GM23338 (cell line): ENCODE measurements at regions not wholly inside any gene's neighbourhood (a gene's known extent, or its start where the extent isn't known, plus 50 kb on each side); places are given as distances from the start of the nearest gene placed in this dataset.

Experiments used
- ATAC-seq: fragments of 200-7000 bp; cut with Tn5 transposase; 3 replicates; pipeline ENCODE4 v1.9.1; 2020
- DNase-seq: peaks from one replicate; pipeline ENCODE4 v3.0.0-alpha.2; 2015; ENCODE audit warnings: low spot score
- H2AFZ ChIP-seq: fragments of 200-600 bp; sonication (generic); 2 replicates; pipeline ENCODE4 v1.8.0; 2016; ENCODE audit warnings: antibody characterized with exemption, mild to moderate bottlenecking, moderate library complexity
- H3F3A ChIP-seq: fragments of 200-600 bp; sonication (generic); replicated peaks from 2 replicates; pipeline ENCODE4 v1.8.0; 2017; ENCODE audit warnings: antibody characterized with exemption, mixed run types, low read depth
- H3K27ac ChIP-seq: fragments of 200-600 bp; sonication (generic); 2 replicates; pipeline ENCODE4 v1.6.1; 2016; ENCODE audit warnings: low read depth
- H3K27me3 ChIP-seq: fragments of 200-600 bp; sonication (generic); 2 replicates; pipeline ENCODE4 v1.8.0; 2016; ENCODE audit warnings: mild to moderate bottlenecking, mixed run types, moderate library complexity; ENCODE audit not compliant: insufficient read depth
- H3K36me3 ChIP-seq: fragments of 200-600 bp; sonication (generic); 2 replicates; pipeline ENCODE4 v1.8.0; 2016; ENCODE audit warnings: mild to moderate bottlenecking; ENCODE audit not compliant: insufficient read depth
- H3K4me1 ChIP-seq: fragments of 200-600 bp; sonication (generic); 2 replicates; pipeline ENCODE4 v1.8.0; 2016; ENCODE audit warnings: mild to moderate bottlenecking, moderate library complexity; ENCODE audit not compliant: insufficient read depth
- H3K4me2 ChIP-seq: fragments of 200-600 bp; sonication (generic); 2 replicates; pipeline ENCODE4 v1.7.1; 2017; ENCODE audit warnings: mixed run types
- H3K4me3 ChIP-seq: fragments of 200-600 bp; sonication (generic); 2 replicates; pipeline ENCODE4 v1.6.1; 2016; ENCODE audit warnings: mixed run types
- H3K79me2 ChIP-seq: fragments of 200-600 bp; sonication (generic); replicated peaks from 2 replicates; pipeline ENCODE4 v1.8.0; 2017; ENCODE audit warnings: mild to moderate bottlenecking; ENCODE audit not compliant: insufficient read depth
- H3K9me2 ChIP-seq: fragments of 200-600 bp; sonication (generic); 2 replicates; pipeline ENCODE4 v1.8.0; 2017; ENCODE audit not compliant: insufficient read depth
- H4K20me1 ChIP-seq: fragments of 200-600 bp; sonication (generic); replicated peaks from 2 replicates; pipeline ENCODE4 v1.8.0; 2017; ENCODE audit warnings: mild to moderate bottlenecking; ENCODE audit not compliant: insufficient read depth
- H3K27ac Mint-ChIP-seq: 2 replicates; pipeline ENCODE4 v1.8.0; 2020; ENCODE audit warnings: inconsistent platforms, mild to moderate bottlenecking, moderate library complexity, mixed read lengths
- H3K27me3 Mint-ChIP-seq: 3 replicates; pipeline ENCODE4 v1.8.0; 2022; ENCODE audit warnings: low read depth, mild to moderate bottlenecking, moderate library complexity, mixed read lengths, inconsistent platforms; ENCODE audit not compliant: insufficient read depth, poor library complexity
- H3K36me3 Mint-ChIP-seq: 3 replicates; pipeline ENCODE4 v1.8.0; 2021; ENCODE audit warnings: low read depth, mild to moderate bottlenecking, inconsistent platforms, moderate library complexity, mixed read lengths
- H3K4me1 Mint-ChIP-seq: 3 replicates; pipeline ENCODE4 v1.8.0; 2020; ENCODE audit warnings: mild to moderate bottlenecking, inconsistent platforms, mixed read lengths
- H3K4me3 Mint-ChIP-seq: 3 replicates; pipeline ENCODE4 v1.8.0; 2021; ENCODE audit warnings: moderate library complexity, mild to moderate bottlenecking, inconsistent platforms, mixed read lengths
- H3K9me3 Mint-ChIP-seq: 3 replicates; pipeline ENCODE4 v1.8.0; 2020; ENCODE audit warnings: moderate library complexity, mild to moderate bottlenecking, inconsistent platforms, mixed read lengths
- CREB1 ChIP-seq: fragments of 250-450 bp; sonication (Bioruptor Pico); IDR thresholded peaks from 2 replicates; pipeline ENCODE4 v1.5.0; 2020; ENCODE audit warnings: low read depth, mild to moderate bottlenecking, moderate library complexity
- CTCF ChIP-seq, 2 experiments: fragments of 200-600 bp in 1 of 2; sonication (generic) in 1 of 2; conservative IDR thresholded peaks; 2 replicates each; pipeline versions ENCODE4 v1.5.1 to v1.6.1; 2016 to 2017; ENCODE audit warnings: antibody characterized with exemption in 2 of 2, low read depth in 2 of 2, mild to moderate bottlenecking in 2 of 2, moderate library complexity in 1 of 2
- ETS1 ChIP-seq: IDR thresholded peaks from 2 replicates; pipeline ENCODE4 v1.6.1; 2016; ENCODE audit warnings: antibody characterized with exemption
- EZH2 ChIP-seq: fragments of 200-600 bp; sonication (generic); IDR thresholded peaks from one replicate; pipeline ENCODE4 v1.8.0; 2017; ENCODE audit warnings: antibody characterized with exemption, mild to moderate bottlenecking, low read depth; ENCODE audit not compliant: unreplicated experiment
- EZH2phosphoT487 ChIP-seq: fragments of 200-600 bp; sonication (generic); IDR thresholded peaks from one replicate; pipeline ENCODE4 v1.8.1; 2018; ENCODE audit warnings: antibody characterized with exemption; ENCODE audit not compliant: unreplicated experiment
- NANOG ChIP-seq: IDR thresholded peaks from 2 replicates; pipeline ENCODE4 v1.6.1; 2016; ENCODE audit warnings: antibody characterized with exemption, borderline replicate concordance
- POLR2AphosphoS5 ChIP-seq: IDR thresholded peaks from 2 replicates; pipeline ENCODE4 v1.6.1; 2016; ENCODE audit warnings: antibody characterized with exemption, low read depth
- REST ChIP-seq: IDR thresholded peaks from one replicate; pipeline ENCODE4 v1.6.1; 2018; ENCODE audit warnings: antibody characterized with exemption; ENCODE audit not compliant: unreplicated experiment
- STAT1 ChIP-seq: IDR thresholded peaks from one replicate; pipeline ENCODE4 v1.6.1; 2016; ENCODE audit warnings: antibody characterized with exemption; ENCODE audit not compliant: unreplicated experiment
- ZNF114 ChIP-seq: fragments of 250-450 bp; sonication (Bioruptor Pico); IDR thresholded peaks from 2 replicates; pipeline ENCODE4 v1.5.0; 2020; ENCODE audit warnings: mild to moderate bottlenecking, moderate library complexity
- ZNF331 ChIP-seq: fragments of 250-450 bp; sonication (Bioruptor Pico); IDR thresholded peaks from 2 replicates; pipeline ENCODE4 v1.5.0; 2020; ENCODE audit warnings: low read depth, mild to moderate bottlenecking, moderate library complexity
- ZNF462 ChIP-seq: fragments of 250-450 bp; sonication (Bioruptor Pico); IDR thresholded peaks from 2 replicates; pipeline ENCODE4 v1.5.0; 2020; ENCODE audit warnings: mild to moderate bottlenecking, moderate library complexity

GRCh38 chr4:92050875-92051274 lies 252.9 kb upstream of the GRID2 start (continued):
- TF ChIP-seq ZNF462 (CRISPR knock-in tag): no peak
- no peak for TF ChIP-seq ZNF114 (CRISPR knock-in tag)
- TF ChIP-seq STAT1: no peak
- TF ChIP-seq EZH2phosphoT487: no peak

GRCh38 chr4:92059615-92060014 lies 244.2 kb upstream of the GRID2 start:
- no peak overlapping the region for H3K4me3 ChIP-seq
- H3F3A ChIP-seq: no peaks in the 10 kb centered on the region
- no peaks in the 10 kb centered on the region for H3K79me2 ChIP-seq
- no peak for DNase-seq
- no peaks in the 10 kb centered on the region for H3K27me3 ChIP-seq
- no peaks in the 10 kb centered on the region for H3K4me1 Mint-ChIP-seq
- no peak overlapping the region for H2AFZ ChIP-seq
- no peaks in the 10 kb centered on the region for H3K9me3 Mint-ChIP-seq
- peaks cover 3% of the 10 kb centered on the region; the same call in 1 of the 2 replicates for H3K9me2 ChIP-seq
- no peaks in the 10 kb centered on the region for H3K36me3 ChIP-seq
- H4K20me1 ChIP-seq: no peaks in the 10 kb centered on the region
- no peaks in the 10 kb centered on the region for H3K36me3 Mint-ChIP-seq
- H3K4me3 Mint-ChIP-seq: no peak overlapping the region
- peaks cover 1% of the 10 kb centered on the region for H3K27me3 Mint-ChIP-seq
- H3K4me2 ChIP-seq: no peak overlapping the region
- no peak for ATAC-seq
- H3K27ac ChIP-seq: no peak overlapping the region
- no peaks in the 10 kb centered on the region for H3K4me1 ChIP-seq
- no peak overlapping the region for H3K27ac Mint-ChIP-seq
- TF ChIP-seq STAT1 (no peak), ZNF331 (CRISPR knock-in tag) (no peak), EZH2phosphoT487 (no peak), ETS1 (no peak), POLR2AphosphoS5 (no peak), REST (no peak), CREB1 (CRISPR knock-in tag) (no peak), EZH2 (no peak), NANOG (no peak), CTCF (conservative IDR thresholded peaks at IDR 0.05; ENCODE audit: low read depth in 2 of 2) (no peak), ZNF114 (CRISPR knock-in tag) (no peak)
